IMR-90 (cell line): ENCODE measurements at regions not wholly inside any gene's neighbourhood (a gene's known extent, or its start where the extent isn't known, plus 50 kb on each side); places are given as distances from the start of the nearest gene placed in this dataset.

Experiments
- ATAC-seq: fragments of 200-7000 bp; cut with Tn5 transposase; 2 replicates; pipeline ENCODE4 v1.9.1; 2020; ENCODE audit warnings: low read depth, mild to moderate bottlenecking, moderate library complexity
- BruUV-seq: library from RNA; stranded (reverse); fragments of 400-500 nt; replicated peaks from 2 replicates; lab custom pipeline; 2021; lab: Mats Ljungman, UMichigan
- CTCF ChIA-PET: fragments of 300-600 bp; formaldehyde crosslinking; extraction: SDS; loops from one replicate; lab custom pipeline; 2021; ENCODE audit warnings: antibody characterized with exemption; lab: Yijun Ruan, JAX
- POLR2A ChIA-PET: fragments of 300-600 bp; sonication (Branson Sonifier 250); formaldehyde crosslinking; loops from one replicate; lab custom pipeline; 2022; ENCODE audit warnings: antibody characterized with exemption; ENCODE audit not compliant: unreplicated experiment; lab: Charles Lee
- DNase-seq: peaks from one replicate; pipeline ENCODE4 v3.0.0; 2013
- H2AFZ ChIP-seq: replicated peaks from 2 replicates; pipeline ENCODE3; 2013; ENCODE audit warnings: low read length, mild to moderate bottlenecking; ENCODE audit not compliant: poor library complexity
- H2AK5ac ChIP-seq: 2 replicates; pipeline ENCODE4 v1.6.1; 2013; ENCODE audit warnings: low read depth, low read length, inconsistent platforms
- H2AK9ac ChIP-seq: replicated peaks from 2 replicates; pipeline ENCODE3; 2013; ENCODE audit warnings: mild to moderate bottlenecking, low read depth, low read length, moderate library complexity; ENCODE audit not compliant: poor library complexity
- H2BK120ac ChIP-seq: 2 replicates; pipeline ENCODE4 v1.6.1; 2013; ENCODE audit warnings: low read depth, low read length, inconsistent platforms
- H2BK15ac ChIP-seq: 3 replicates; pipeline ENCODE4 v1.6.1; 2013; ENCODE audit warnings: low read depth, low read length, inconsistent platforms
- H2BK20ac ChIP-seq: 2 replicates; pipeline ENCODE4 v1.6.1; 2013; ENCODE audit warnings: low read depth, mild to moderate bottlenecking, inconsistent platforms, low read length, moderate library complexity
- H2BK5ac ChIP-seq: 2 replicates; pipeline ENCODE4 v1.6.1; 2013; ENCODE audit warnings: mild to moderate bottlenecking, low read depth, low read length, inconsistent platforms; ENCODE audit not compliant: poor library complexity, severe bottlenecking
- H3K14ac ChIP-seq: replicated peaks from 2 replicates; pipeline ENCODE4 v1.6.1; 2013; ENCODE audit warnings: low read depth, low read length, inconsistent platforms
- H3K18ac ChIP-seq: 2 replicates; pipeline ENCODE4 v1.6.1; 2013; ENCODE audit warnings: low read depth, low read length, control low read depth
- H3K23ac ChIP-seq: 2 replicates; pipeline ENCODE4 v1.6.1; 2013; ENCODE audit warnings: low read depth, low read length, inconsistent platforms
- H3K27ac ChIP-seq: 2 replicates; pipeline ENCODE4 v1.5.1; 2013; ENCODE audit warnings: mild to moderate bottlenecking, control low read depth, low read length; ENCODE audit not compliant: insufficient read depth
- H3K27me3 ChIP-seq: 2 replicates; pipeline ENCODE4 v1.6.1; 2013; ENCODE audit warnings: low read length; ENCODE audit not compliant: control insufficient read depth, insufficient read depth
- H3K36me3 ChIP-seq: 2 replicates; pipeline ENCODE4 v1.6.1; 2013; ENCODE audit warnings: low read length, mixed read lengths; ENCODE audit not compliant: control insufficient read depth, insufficient read depth
- H3K4ac ChIP-seq: 2 replicates; pipeline ENCODE4 v1.6.1; 2013; ENCODE audit warnings: low read depth, low read length, inconsistent platforms
- H3K4me1 ChIP-seq: 2 replicates; pipeline ENCODE4 v1.6.1; 2013; ENCODE audit warnings: low read length, mixed read lengths; ENCODE audit not compliant: control insufficient read depth, insufficient read depth
- H3K4me2 ChIP-seq: 2 replicates; pipeline ENCODE4 v1.6.1; 2013; ENCODE audit warnings: low read depth, mild to moderate bottlenecking, control low read depth, low read length, moderate library complexity
- H3K4me3 ChIP-seq: 2 replicates; pipeline ENCODE4 v1.5.1; 2013; ENCODE audit warnings: low read depth, mild to moderate bottlenecking, control low read depth, low read length, moderate library complexity; ENCODE audit not compliant: insufficient read depth
- H3K56ac ChIP-seq: 2 replicates; pipeline ENCODE4 v1.6.1; 2013; ENCODE audit warnings: low read length, inconsistent platforms; ENCODE audit not compliant: insufficient read depth; ENCODE audit errors: extremely low read depth
- H3K79me1 ChIP-seq, 2 experiments: 2 replicates each; pipeline ENCODE4 v1.6.1; 2013; ENCODE audit warnings: low read length in 2 of 2, inconsistent platforms in 1 of 2, low read depth in 1 of 2
- H3K9ac ChIP-seq: 2 replicates; pipeline ENCODE4 v1.6.1; 2013; ENCODE audit warnings: low read depth, low read length, control low read depth
- H3K9me1 ChIP-seq: 2 replicates; pipeline ENCODE4 v1.6.1; 2013; ENCODE audit warnings: low read length, inconsistent platforms; ENCODE audit not compliant: insufficient read depth
- H3K9me3 ChIP-seq: 2 replicates; pipeline ENCODE4 v1.6.1; 2013; ENCODE audit warnings: low read length; ENCODE audit not compliant: control insufficient read depth, insufficient read depth
- H4K20me1 ChIP-seq: 2 replicates; pipeline ENCODE4 v1.6.1; 2013; ENCODE audit warnings: low read length, inconsistent platforms; ENCODE audit not compliant: insufficient read depth
- H4K5ac ChIP-seq: 2 replicates; pipeline ENCODE4 v1.6.1; 2013; ENCODE audit warnings: mild to moderate bottlenecking, low read depth, low read length, control low read depth
- H4K8ac ChIP-seq, 2 experiments: 2 replicates each; pipeline ENCODE4 v1.6.1; 2013; ENCODE audit warnings: low read depth in 2 of 2, low read length in 2 of 2, control low read depth in 1 of 2, inconsistent platforms in 1 of 2
- H4K91ac ChIP-seq: 2 replicates; pipeline ENCODE4 v1.6.1; 2013; ENCODE audit warnings: low read depth, low read length, inconsistent platforms; ENCODE audit not compliant: insufficient read depth
- BHLHE40 ChIP-seq: fragments of 150-350 bp; IDR thresholded peaks from 2 replicates; pipeline ENCODE4 v1.6.1; 2016; ENCODE audit warnings: mild to moderate bottlenecking, low read depth, low read length
- CEBPB ChIP-seq: IDR thresholded peaks from 2 replicates; pipeline ENCODE4 v1.6.1; 2012; ENCODE audit warnings: low read depth, low read length, improper control_type of control experiment
- CHD1 ChIP-seq: IDR thresholded peaks from 2 replicates; pipeline ENCODE4 v1.6.1; 2012; ENCODE audit warnings: low read depth, low read length, improper control_type of control experiment
- CTCF ChIP-seq: conservative IDR thresholded peaks from 2 replicates; pipeline ENCODE4 v1.5.1; 2012; ENCODE audit warnings: mild to moderate bottlenecking, low read depth, low read length, improper control_type of control experiment
- FOS ChIP-seq: fragments of 150-350 bp; IDR thresholded peaks from 2 replicates; pipeline ENCODE4 v1.6.1; 2016; ENCODE audit warnings: low read depth, low read length
- RAD21 ChIP-seq: IDR thresholded peaks from 2 replicates; pipeline ENCODE4 v1.6.1; 2012; ENCODE audit warnings: low read length, improper control_type of control experiment
- RCOR1 ChIP-seq: IDR thresholded peaks from 2 replicates; pipeline ENCODE4 v1.6.1; 2012; ENCODE audit warnings: mild to moderate bottlenecking, low read length, improper control_type of control experiment; ENCODE audit not compliant: insufficient replicate concordance
- RFX5 ChIP-seq: IDR thresholded peaks from 2 replicates; pipeline ENCODE4 v1.8.0; 2012; ENCODE audit warnings: low read depth, mild to moderate bottlenecking, low read length, moderate library complexity
- USF2 ChIP-seq: fragments of 150-350 bp; IDR thresholded peaks from 2 replicates; pipeline ENCODE4 v1.6.1; 2017; ENCODE audit warnings: mild to moderate bottlenecking, antibody characterized with exemption, low read length, low read depth
- WGBS, 2 experiments: methylation state at CpG; one replicate each; pipeline versions ENCODE4 v1.1.5 to v1.1.7; 2013; ENCODE audit warnings: missing lambda C conversion rate in 2 of 2; ENCODE audit not compliant: insufficient read length in 1 of 2; ENCODE audit errors: extremely low coverage in 2 of 2; 5-methylcytosine and 5-hydroxymethylcytosine counted together
- dilution Hi-C: fragments of 300-500 bp; cut with HindIII; formaldehyde crosslinking; loops from one replicate; pipeline ENCODE4 v1.14.3; 2018; ENCODE audit warnings: low sequenced_read_pairs; ENCODE audit not compliant: unreplicated experiment
- in situ Hi-C: fragments of 300-500 bp; cut with MboI; formaldehyde crosslinking; loops from 3 replicates; pipeline ENCODE4 v1.14.3; 2019; ENCODE audit warnings: low sequenced_read_pairs, inconsistent platforms, mixed read lengths
- intact Hi-C: fragments of 100-400 bp; cut with micrococcal nuclease; formaldehyde crosslinking; loops from 2 replicates; pipeline ENCODE4 v1.10.0; 2022

GRCh38 chr11:37199082-37199481 is 601.0 kb upstream of the RAG2 start:
- intact Hi-C loops: no loop called here

More at GRCh38 chr11:37199082-37199481, 601.0 kb upstream of the RAG2 start:
- no peak overlapping the region for H3K14ac ChIP-seq
- no peak overlapping the region for H3K56ac ChIP-seq
- H3K18ac ChIP-seq: no peak overlapping the region
- H3K23ac ChIP-seq: no peak overlapping the region
- H2AK9ac ChIP-seq: no peak overlapping the region
- no peak overlapping the region for H2BK5ac ChIP-seq
- H2BK15ac ChIP-seq: no peak overlapping the region
- no peak overlapping the region for H4K8ac ChIP-seq
- H2BK20ac ChIP-seq: no peak overlapping the region
- H3K9ac ChIP-seq: no peak overlapping the region
- no peak overlapping the region for H2BK120ac ChIP-seq
- no peaks in the 10 kb centered on the region for H3K27me3 ChIP-seq
- ATAC-seq: no peak
- no peaks in the 10 kb centered on the region for H3K9me1 ChIP-seq
- no peak overlapping the region for H4K5ac ChIP-seq
- DNase-seq: no peak
- BruUV-seq: no TSS peak
- TF ChIP-seq CHD1 (no peak), RFX5 (no peak), BHLHE40 (no peak), CTCF (no peak), CEBPB (no peak), RAD21 (no peak), FOS (no peak), RCOR1 (no peak), USF2 (no peak)
- H3K4me3 ChIP-seq: no peak overlapping the region
- H4K91ac ChIP-seq: no peak overlapping the region
- peaks cover 13% of the 10 kb centered on the region for H3K9me3 ChIP-seq
- dilution Hi-C loops: no loop called here
- no peak overlapping the region for H3K4ac ChIP-seq
- no peaks in the 10 kb centered on the region for H3K4me1 ChIP-seq
- H3K79me1 ChIP-seq: no peaks in the 10 kb centered on the region
- POLR2A ChIA-PET: no interaction called here
- in situ Hi-C loops: no loop called here
- H2AFZ ChIP-seq: no peak overlapping the region
- no peak overlapping the region for H3K27ac ChIP-seq
- no peaks in the 10 kb centered on the region for H3K36me3 ChIP-seq
- H4K20me1 ChIP-seq: no peaks in the 10 kb centered on the region
- WGBS, 2 experiments: no CpG with 5 or more reads among the region's 1 CpG
- CTCF ChIA-PET: no interaction called here
- no peak overlapping the region for H2AK5ac ChIP-seq
- H3K4me2 ChIP-seq: no peak overlapping the region
